22Rv1 (cell line): ENCODE measurements at regions not wholly inside any gene's neighbourhood (a gene's known extent, or its start where the extent isn't known, plus 50 kb on each side); places are given as distances from the start of the nearest gene placed in this dataset.

Experiments
- CTCF ChIP-seq: fragments of 450-650 bp; IDR thresholded peaks from 2 replicates; pipeline ENCODE4 v1.5.1; 2017; ENCODE audit warnings: mild to moderate bottlenecking
- ZFX ChIP-seq: fragments of 450-650 bp; IDR thresholded peaks from 2 replicates; pipeline ENCODE4 v1.6.1; 2017; ENCODE audit warnings: antibody characterized with exemption, borderline replicate concordance

- no peak for TF ChIP-seq CTCF
- no peak for TF ChIP-seq ZFX
These were observed 748.0 kb upstream of the CTNND2 start for GRCh38 chr5:12652201-12652600.
